Ascending aorta (tissue), 2 donors: ENCODE measurements at regions not wholly inside any gene's neighbourhood (a gene's known extent, or its start where the extent isn't known, plus 50 kb on each side); places are given as distances from the start of the nearest gene placed in this dataset.

Source experiments
- DNase-seq, 2 donors: peaks; one replicate each; pipeline ENCODE4 v3.0.0-alpha.2; 2019; ENCODE audit warnings: low spot score in 2 of 2
- H3K27ac ChIP-seq, 2 donors: fragments of 200-600 bp; sonication (generic); one replicate each; pipeline ENCODE4 v1.5.1; 2016 to 2017; ENCODE audit warnings: mild to moderate bottlenecking in 1 of 2
- H3K27me3 ChIP-seq: fragments of 200-600 bp; sonication (generic); one replicate; pipeline ENCODE4 v1.5.1; 2017
- H3K36me3 ChIP-seq, 2 donors: fragments of 200-600 bp; sonication (generic); one replicate each; pipeline ENCODE4 v1.5.1; 2016
- H3K4me1 ChIP-seq, 2 donors: fragments of 200-600 bp; sonication (generic); one replicate each; pipeline ENCODE4 v1.5.1; 2016 to 2017; ENCODE audit warnings: mild to moderate bottlenecking in 1 of 2
- H3K4me3 ChIP-seq, 2 donors: fragments of 200-600 bp; sonication (generic); one replicate each; pipeline ENCODE4 v1.5.1; 2016 to 2017; ENCODE audit warnings: mild to moderate bottlenecking in 1 of 2
- H3K9me3 ChIP-seq, 2 donors: fragments of 200-600 bp; sonication (generic); one replicate each; pipeline ENCODE4 v1.5.1; 2016
- intact Hi-C: fragments of 100-400 bp; cut with DNase I; formaldehyde crosslinking; loops from one replicate; pipeline ENCODE4 v1.15.1; 2023
- TF ChIP-seq, protein P1 (sequence below), 3 experiments: fragments of 200-600 bp in 2 of 3; fragments of 450-650 bp in 1 of 3; sonication (generic) in 2 of 3; IDR thresholded peaks; one replicate each; pipeline ENCODE4 v1.5.1; 2016 to 2019; ENCODE audit warnings: antibody characterized with exemption in 3 of 3, mild to moderate bottlenecking in 1 of 3, moderate library complexity in 1 of 3

DNA sequence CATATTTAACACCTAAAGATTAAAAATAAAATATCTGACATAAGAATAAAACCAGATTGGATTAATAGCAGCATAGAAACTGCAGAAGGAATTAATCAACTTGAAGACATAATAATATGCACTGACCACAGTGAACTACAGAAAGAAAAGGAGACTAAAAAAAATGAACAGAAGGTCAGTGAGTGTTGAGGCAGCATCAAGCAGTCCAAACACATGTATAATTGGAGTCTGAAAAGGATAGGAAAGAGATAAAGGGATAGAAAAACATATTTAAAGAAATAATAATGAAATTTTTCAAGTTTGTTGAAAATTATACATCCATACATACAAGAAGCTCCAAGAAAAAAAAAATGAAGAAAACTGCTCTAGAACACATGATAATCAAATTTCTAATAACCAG, 756.2 kb downstream of the GATA3 start:
- Histone ChIP-seq H3K4me3 (no peak overlapping the region), H3K36me3 (no peaks in the 10 kb centered on the region), H3K4me1 (no peaks in the 10 kb centered on the region), H3K27ac (no peak overlapping the region), H3K27me3 (no peaks in the 10 kb centered on the region), H3K9me3 (no peaks in the 10 kb centered on the region)
- intact Hi-C loops, result no loop called here
- TF ChIP-seq, protein P1, sequence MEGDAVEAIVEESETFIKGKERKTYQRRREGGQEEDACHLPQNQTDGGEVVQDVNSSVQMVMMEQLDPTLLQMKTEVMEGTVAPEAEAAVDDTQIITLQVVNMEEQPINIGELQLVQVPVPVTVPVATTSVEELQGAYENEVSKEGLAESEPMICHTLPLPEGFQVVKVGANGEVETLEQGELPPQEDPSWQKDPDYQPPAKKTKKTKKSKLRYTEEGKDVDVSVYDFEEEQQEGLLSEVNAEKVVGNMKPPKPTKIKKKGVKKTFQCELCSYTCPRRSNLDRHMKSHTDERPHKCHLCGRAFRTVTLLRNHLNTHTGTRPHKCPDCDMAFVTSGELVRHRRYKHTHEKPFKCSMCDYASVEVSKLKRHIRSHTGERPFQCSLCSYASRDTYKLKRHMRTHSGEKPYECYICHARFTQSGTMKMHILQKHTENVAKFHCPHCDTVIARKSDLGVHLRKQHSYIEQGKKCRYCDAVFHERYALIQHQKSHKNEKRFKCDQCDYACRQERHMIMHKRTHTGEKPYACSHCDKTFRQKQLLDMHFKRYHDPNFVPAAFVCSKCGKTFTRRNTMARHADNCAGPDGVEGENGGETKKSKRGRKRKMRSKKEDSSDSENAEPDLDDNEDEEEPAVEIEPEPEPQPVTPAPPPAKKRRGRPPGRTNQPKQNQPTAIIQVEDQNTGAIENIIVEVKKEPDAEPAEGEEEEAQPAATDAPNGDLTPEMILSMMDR (IDR thresholded peaks at IDR 0.05), result no peak
- no peak for DNase-seq

DNA sequence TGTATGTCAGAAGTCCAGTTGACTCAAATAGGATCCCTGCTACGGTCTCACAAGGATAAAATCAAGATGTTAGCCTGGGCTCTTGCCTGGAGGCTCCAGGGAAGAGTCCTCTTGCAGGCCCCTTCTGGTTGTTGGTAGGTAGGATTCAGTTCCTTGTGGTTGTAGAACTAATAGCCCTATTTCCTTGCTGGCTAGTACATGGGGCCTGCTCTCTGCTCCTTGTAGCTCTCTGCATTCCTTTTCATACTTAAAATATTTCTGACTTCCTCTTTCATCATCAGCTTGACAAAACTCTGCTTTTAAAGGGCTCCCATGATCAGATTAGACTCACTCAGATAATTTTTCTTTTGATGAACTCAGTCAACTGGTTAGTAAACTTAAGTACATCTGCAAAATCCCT, 756.7 kb downstream of the GATA3 start:
- Histone ChIP-seq H3K9me3 (no peaks in the 10 kb centered on the region), H3K4me1 (no peaks in the 10 kb centered on the region), H3K27ac (no peak overlapping the region), H3K27me3 (no peaks in the 10 kb centered on the region), H3K36me3 (no peaks in the 10 kb centered on the region), H3K4me3 (no peak overlapping the region)
- TF ChIP-seq, protein P1 (IDR thresholded peaks at IDR 0.05), result no peak
- no peak for DNase-seq
- intact Hi-C loops, result no loop called here

DNA sequence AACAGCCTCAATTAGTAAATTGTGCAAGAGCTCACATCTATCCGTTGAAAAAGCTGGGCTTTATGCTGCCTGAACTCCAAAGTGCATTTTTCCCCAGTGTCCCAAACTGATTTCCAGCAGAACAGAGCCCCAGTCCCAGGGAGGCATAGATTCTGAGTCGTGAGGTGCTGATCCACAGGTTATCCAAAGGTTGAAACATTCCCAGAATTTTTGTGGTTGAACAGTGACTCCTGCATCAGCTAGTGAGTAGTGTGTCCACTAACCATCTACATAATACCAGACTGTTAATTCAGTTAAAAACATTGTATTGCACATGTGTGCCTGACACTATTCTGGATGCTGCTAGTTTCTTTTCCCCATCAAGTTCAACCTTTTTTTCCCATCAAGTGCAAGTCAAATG, 761.5 kb downstream of the GATA3 start:
- TF ChIP-seq, protein P1 (IDR thresholded peaks at IDR 0.05), result no peak
- DNase-seq, result no peak
- no peaks in the 10 kb centered on the region for H3K27me3 ChIP-seq

DNA sequence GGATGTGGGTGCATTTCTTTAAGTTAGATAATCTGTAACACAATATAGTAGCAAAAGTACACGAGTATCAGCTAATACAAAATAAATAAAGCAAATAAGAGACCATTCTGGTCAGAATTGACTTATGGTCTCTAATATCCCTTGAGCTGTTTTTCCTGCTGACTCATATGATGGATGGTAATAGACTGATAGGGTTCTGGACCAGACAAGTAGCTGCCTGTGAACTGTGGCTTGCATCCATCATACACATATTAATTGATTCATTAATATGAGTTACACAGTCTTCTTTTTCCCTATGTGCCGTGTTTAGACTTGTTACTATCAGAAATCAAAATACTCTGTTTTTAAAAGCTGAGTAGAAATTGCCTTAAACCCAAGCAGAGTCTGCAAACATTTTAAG, 762.8 kb downstream of the GATA3 start:
- H3K9me3 ChIP-seq, result no peaks in the 10 kb centered on the region
- H3K27me3 ChIP-seq, result no peaks in the 10 kb centered on the region
- DNase-seq, result no peak
- H3K27ac ChIP-seq, result no peak overlapping the region
- H3K4me1 ChIP-seq, result no peaks in the 10 kb centered on the region
- no peaks in the 10 kb centered on the region for H3K36me3 ChIP-seq
- TF ChIP-seq, protein P1 (IDR thresholded peaks at IDR 0.05), result no peak
- no peak overlapping the region for H3K4me3 ChIP-seq
- intact Hi-C loops, result no loop called here

More for the DNA sequence above, 761.5 kb downstream of the GATA3 start:
- Histone ChIP-seq H3K4me3 (no peak overlapping the region), H3K9me3 (no peaks in the 10 kb centered on the region), H3K36me3 (no peaks in the 10 kb centered on the region), H3K27ac (no peak overlapping the region), H3K4me1 (no peaks in the 10 kb centered on the region)
- intact Hi-C loops, result no loop called here

DNA sequence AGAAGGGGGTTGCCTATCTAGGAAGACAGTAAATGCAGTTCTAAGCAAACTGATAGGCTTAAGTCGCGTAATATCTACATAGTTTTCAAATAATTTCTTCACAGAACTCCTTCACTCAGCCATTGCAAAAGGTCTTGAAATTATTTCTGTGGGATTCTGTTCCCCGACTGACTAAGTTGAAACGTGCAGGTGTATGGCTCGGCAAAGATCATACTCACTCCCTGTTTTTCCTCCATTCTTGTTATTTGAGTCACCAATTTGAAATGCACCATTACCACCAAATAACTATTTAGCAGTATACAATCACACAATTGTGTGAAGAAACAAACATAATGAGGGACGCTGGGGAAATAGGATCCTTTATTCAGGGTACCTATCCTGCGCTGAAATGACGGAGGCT, 771.1 kb downstream of the GATA3 start:
- DNase-seq, result no peak
- no peaks in the 10 kb centered on the region for H3K4me1 ChIP-seq
- intact Hi-C loops, result no loop called here
- H3K4me3 ChIP-seq, result no peak overlapping the region
- no peaks in the 10 kb centered on the region for H3K36me3 ChIP-seq
- H3K27me3 ChIP-seq, result no peaks in the 10 kb centered on the region
- no peaks in the 10 kb centered on the region for H3K9me3 ChIP-seq
- H3K27ac ChIP-seq, result no peak overlapping the region
- TF ChIP-seq, protein P1 (IDR thresholded peaks at IDR 0.05), result no peak

DNA sequence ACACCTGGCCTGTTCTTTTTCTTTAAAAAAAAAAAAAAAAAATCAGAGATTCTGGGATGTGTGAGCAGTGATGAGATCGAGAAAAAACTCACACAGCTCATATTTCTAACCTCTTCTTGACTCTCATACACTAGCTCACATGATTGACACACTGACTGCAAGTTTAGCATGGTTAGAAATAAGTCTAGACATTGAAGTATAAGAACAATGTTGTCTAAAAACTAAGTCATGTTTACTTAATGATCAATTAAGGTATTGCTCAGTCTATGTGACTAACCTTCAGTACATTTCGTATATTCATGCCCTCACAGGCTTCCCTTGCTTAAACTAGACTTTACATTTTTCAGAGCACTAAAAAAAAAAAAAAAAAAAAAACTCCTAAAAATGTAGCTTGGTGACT, 775.1 kb downstream of the GATA3 start:
- no peaks in the 10 kb centered on the region for H3K4me1 ChIP-seq
- no peak for DNase-seq
- no peaks in the 10 kb centered on the region for H3K36me3 ChIP-seq
- intact Hi-C loops, result no loop called here
- H3K4me3 ChIP-seq, result no peak overlapping the region
- H3K27me3 ChIP-seq, result no peaks in the 10 kb centered on the region
- no peak overlapping the region for H3K27ac ChIP-seq
- TF ChIP-seq, protein P1 (IDR thresholded peaks at IDR 0.05), result no peak
- H3K9me3 ChIP-seq, result no peaks in the 10 kb centered on the region
